ENCODE measurements at regions not wholly inside any gene's neighbourhood (a gene's known extent, or its start where the extent isn't known, plus 50 kb on each side); places are given as distances from the start of the nearest gene placed in this dataset.
A peak's percentile ranks its signal among the peaks of the same experiment; 100 is the strongest.

- TF ChIP-seq, protein P1, sequence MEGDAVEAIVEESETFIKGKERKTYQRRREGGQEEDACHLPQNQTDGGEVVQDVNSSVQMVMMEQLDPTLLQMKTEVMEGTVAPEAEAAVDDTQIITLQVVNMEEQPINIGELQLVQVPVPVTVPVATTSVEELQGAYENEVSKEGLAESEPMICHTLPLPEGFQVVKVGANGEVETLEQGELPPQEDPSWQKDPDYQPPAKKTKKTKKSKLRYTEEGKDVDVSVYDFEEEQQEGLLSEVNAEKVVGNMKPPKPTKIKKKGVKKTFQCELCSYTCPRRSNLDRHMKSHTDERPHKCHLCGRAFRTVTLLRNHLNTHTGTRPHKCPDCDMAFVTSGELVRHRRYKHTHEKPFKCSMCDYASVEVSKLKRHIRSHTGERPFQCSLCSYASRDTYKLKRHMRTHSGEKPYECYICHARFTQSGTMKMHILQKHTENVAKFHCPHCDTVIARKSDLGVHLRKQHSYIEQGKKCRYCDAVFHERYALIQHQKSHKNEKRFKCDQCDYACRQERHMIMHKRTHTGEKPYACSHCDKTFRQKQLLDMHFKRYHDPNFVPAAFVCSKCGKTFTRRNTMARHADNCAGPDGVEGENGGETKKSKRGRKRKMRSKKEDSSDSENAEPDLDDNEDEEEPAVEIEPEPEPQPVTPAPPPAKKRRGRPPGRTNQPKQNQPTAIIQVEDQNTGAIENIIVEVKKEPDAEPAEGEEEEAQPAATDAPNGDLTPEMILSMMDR (IDR thresholded peaks at IDR 0.05), result no peak
Measured at GRCh38 chr4:175530655-175531054, 281.4 kb downstream of the GPM6A start.

DNA sequence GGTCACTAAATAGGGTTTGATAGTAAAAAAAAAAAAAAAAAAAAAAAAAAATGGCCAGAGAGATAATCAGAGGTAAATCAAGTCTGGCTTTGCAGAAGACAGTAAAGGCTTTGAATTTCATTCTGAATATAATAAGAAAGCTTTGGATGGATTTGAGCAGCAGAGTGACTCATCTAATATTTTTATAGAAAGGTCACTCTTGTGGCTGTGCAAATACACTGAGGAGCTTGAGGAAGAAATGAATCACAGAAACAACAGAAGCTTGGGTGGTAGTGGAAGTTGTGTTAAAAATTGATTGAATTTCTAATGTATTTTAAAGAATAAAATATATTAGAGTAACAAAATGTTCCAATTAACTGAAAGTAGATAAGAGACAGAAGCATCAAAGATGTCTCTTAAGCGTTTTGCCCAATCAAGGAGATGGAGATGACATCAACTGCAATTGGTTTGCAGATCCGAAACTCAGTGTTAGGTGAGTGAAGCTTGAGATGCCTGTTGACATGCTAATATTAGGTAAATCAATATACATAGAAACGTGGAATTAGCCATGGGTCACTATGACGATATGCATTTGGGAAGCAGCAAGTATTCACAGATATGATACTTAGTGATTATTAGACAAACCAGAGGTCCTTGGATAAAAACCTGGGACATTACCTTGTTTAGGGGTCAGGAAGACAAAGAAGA, 280.5 kb downstream of the GPM6A start:
- TF ChIP-seq, protein P1 (IDR thresholded peaks at IDR 0.05), result no peak

- TF ChIP-seq, protein P1 (IDR thresholded peaks at IDR 0.05), result peak; percentile 47
Measured at GRCh38 chr4:175536852-175537453, 275.1 kb downstream of the GPM6A start.

- TF ChIP-seq, protein P1 (IDR thresholded peaks at IDR 0.05), result no peak
Measured at GRCh38 chr4:175539498-175539897, 272.6 kb downstream of the GPM6A start.

- TF ChIP-seq, protein P1 (IDR thresholded peaks at IDR 0.05), result no peak
Measured at GRCh38 chr4:175540151-175540550, 271.9 kb downstream of the GPM6A start.

DNA sequence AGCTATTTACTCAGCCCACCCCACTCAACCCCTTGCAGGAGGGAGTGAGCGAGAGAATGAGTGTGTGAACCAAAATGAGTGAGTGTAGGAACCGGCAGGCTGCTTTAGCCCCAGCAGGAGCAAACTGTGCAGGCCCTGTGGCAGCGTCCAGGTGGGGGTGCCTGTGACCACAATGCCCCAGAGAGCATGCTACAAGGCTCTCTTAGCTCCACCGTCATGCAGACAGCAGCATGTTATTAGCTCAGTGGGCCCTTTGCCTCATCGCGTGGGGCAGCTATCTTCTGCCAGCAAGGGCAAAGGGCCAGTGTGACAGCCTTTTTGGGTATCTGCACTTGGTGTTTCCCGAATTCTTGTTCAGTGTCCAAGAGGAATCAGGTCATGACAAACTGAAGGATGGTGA, 271.3 kb downstream of the GPM6A start:
- TF ChIP-seq, protein P1 (IDR thresholded peaks at IDR 0.05), result no peak

GRCh38 chr4:175542786-175543185, 269.3 kb downstream of the GPM6A start:
- TF ChIP-seq, protein P1 (IDR thresholded peaks at IDR 0.05), result no peak

Data from LNCAP (cell line).